ENCODE measurements at regions not wholly inside any gene's neighbourhood (a gene's known extent, or its start where the extent isn't known, plus 50 kb on each side); places are given as distances from the start of the nearest gene placed in this dataset.

GRCh38 chr3:140883428-140884040, 58.1 kb upstream of the SLC25A36 start:
- no peak for TF ChIP-seq EP300 (IDR thresholded peaks at IDR 0.05)
- no peak for TF ChIP-seq CTCF (IDR thresholded peaks at IDR 0.05)
- no peak for TF ChIP-seq POLR2A (IDR thresholded peaks at IDR 0.05)
